ENCODE measurements at regions not wholly inside any gene's neighbourhood (a gene's known extent, or its start where the extent isn't known, plus 50 kb on each side); places are given as distances from the start of the nearest gene placed in this dataset.
"Not testable (repeated sequence)": the region's sequence is repeated elsewhere in the genome, so short reads cannot be mapped to it uniquely, and the experiment has no call there.

DNA sequence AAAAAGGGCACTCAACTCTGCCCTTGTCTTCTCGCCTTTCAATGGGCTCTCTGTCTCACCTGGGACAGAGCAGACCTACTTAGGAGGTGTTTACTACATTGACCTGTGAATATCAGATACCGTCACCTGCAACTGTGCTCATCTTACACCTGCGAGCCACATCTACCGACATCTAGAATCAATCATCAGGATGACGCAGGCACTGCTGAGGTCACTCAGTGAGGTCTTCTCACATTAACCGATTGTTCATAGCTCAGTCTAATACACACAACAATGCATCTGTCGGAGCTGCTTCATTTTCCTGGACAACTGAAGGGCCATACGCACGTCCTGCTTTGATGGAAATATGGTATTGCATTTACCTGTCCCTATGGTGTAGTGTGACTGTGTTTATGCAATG lies 211.9 kb downstream of the FGF9 start:
- ATAC-seq, result no peak

GRCh38 chr13:21883713-21884112 lies 212.8 kb downstream of the FGF9 start:
- no peak for ATAC-seq

GRCh38 chr13:21884299-21884909 lies 213.5 kb downstream of the FGF9 start:
- no peak for ATAC-seq

- ATAC-seq, result no peak
These were observed 214.2 kb downstream of the FGF9 start for GRCh38 chr13:21884965-21885567.

DNA sequence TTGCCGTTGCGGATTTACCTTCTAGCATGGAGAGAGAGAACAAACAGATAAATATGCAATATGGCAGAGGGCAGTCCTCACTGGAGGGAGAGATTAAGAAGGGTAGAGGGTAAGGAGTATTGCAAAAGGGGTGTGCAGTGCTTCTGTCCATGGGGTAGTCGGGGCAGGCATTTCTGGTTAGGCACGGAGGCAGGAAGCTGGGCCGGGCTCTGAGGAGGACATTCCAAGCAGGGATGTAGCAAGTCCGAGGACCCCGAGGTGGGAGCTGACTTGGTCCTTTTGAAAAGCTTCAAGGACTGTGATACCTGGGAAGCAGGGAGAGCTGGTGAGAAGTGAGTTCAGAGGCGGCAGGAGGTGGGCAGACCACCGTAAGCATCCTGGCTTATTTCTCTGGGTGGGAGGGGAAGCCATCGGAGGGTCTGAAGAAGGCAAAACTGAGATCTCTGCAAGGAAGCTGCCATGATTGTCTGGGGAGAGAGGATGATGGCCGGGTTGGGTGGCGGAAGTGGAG lies 214.9 kb downstream of the FGF9 start:
- no peak for ATAC-seq

- no peak for ATAC-seq
These were observed 218.8 kb downstream of the FGF9 start for GRCh38 chr13:21889651-21890050.

DNA sequence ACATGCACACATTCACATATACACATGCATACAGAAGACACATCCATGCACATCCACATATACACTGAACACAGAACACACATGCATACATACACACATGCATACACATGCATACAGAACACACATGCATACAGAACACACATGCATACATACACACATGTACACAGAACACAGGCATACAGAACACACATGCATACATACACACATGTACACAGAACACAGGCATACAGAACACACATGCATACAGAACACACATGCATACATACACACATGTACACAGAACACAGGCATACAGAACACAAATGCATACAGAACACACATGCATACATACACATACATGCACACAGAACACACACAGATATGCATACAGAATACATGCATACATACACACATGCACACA lies 219.3 kb downstream of the FGF9 start:
- ATAC-seq, result not testable (repeated sequence)

GRCh38 chr13:21894091-21894490 lies 223.2 kb downstream of the FGF9 start:
- ATAC-seq, result no peak

GRCh38 chr13:21894703-21895699 lies 224.1 kb downstream of the FGF9 start:
- ATAC-seq, result no peak

GRCh38 chr13:21895779-21896178 lies 224.9 kb downstream of the FGF9 start:
- ATAC-seq, result no peak

DNA sequence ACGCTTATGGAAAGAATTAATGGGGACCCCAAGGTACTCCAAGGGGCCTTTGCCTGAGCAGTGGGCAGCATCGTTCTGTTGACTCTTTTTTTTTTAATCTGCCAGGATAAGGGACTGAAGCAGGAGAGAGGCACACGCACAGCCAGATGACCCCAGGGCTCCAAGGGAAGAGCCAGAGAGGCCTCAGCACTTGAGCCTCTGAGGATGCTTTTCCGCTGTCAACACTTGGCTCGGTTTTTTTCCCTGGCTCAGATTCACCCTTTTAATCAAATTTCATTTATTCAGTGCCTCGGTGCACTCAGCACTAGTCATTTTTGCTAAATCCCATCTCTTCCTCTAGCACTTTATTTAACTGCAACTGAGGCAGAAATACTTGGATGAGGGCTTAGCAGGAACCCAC lies 226.3 kb downstream of the FGF9 start:
- ATAC-seq, result no peak

DNA sequence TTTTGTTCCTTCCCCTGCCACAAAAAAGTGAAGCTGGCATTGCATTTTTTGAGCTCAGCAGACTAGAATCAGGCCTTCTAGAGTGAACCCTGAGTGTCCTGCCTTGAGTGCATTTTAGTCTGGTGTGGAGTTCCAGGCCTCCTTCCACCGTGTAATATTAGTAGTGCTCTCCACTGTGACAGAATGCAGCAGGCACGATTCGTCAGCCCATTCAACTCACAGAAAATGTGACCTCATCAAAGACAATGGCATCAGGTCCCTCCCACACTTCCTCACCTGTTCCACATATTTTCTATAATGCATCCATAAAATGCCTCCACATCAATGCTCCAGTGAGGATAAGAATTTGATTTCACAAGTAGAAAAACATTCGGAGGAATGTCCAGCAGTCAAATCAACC lies 227.6 kb downstream of the FGF9 start:
- no peak for ATAC-seq

DNA sequence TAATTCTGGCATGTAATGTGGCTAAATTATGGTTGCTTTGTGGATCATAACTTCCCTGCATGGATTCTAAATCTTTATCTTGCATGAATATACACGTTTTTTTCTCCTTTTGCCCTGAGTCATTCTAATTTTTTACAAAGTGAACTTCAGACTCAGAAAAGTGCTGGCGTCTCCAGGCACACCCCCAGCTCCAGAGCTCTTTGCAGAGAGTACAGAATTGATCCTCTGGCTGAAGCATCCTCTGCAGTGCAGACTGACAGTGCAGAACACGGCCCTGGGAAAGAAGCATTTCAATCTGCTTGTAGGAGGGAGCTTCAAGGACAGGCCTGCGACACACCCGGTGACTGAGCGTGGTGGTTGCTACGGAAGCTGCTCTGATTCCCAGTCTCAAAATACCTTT lies 228.1 kb downstream of the FGF9 start:
- ATAC-seq, result no peak

- no peak for ATAC-seq
These were observed 230.5 kb downstream of the FGF9 start for GRCh38 chr13:21901336-21901735.

DNA sequence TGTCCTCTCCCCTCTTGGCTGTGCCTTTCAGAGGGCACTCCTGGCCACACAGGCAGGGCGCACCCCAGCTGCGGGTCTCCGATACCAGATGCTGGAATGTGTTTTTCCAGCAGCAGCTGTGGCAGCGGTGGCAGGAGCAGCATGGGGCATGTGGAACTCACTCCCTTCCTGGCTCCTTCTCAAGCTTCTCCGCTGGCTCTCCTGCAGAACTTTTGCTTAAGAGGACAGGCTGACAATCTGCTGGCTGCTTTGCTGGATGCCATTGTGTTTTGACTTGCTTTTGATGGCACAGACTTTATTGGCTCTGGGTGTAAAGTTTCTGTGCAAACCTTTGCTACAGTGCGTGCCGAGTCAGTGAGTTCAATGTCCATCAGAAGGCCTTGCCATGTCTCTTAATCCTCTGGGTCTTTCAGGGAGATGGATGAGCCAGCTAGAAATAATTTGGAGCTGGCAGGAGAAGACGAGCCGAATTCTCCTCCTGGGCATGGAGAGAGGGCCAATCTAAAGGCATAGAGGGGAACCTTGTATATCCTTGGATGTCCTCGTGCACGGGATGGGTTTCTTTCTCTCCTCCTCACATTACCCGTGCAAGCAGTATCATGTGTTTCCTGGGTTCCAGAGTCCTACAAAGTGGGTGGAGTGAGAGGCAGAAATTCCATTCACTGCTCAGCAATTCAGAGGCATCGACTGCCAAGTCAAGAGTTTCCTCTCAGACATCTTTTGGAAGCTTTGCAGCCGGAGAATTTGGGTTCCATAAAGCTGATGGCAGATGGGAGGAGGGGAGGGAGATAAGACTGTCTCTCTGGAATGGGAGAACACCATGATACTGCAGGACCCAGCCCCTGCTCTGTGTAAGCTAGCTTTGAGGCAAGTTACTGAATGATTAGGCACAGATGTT lies 231.2 kb downstream of the FGF9 start:
- ATAC-seq, result no peak

DNA sequence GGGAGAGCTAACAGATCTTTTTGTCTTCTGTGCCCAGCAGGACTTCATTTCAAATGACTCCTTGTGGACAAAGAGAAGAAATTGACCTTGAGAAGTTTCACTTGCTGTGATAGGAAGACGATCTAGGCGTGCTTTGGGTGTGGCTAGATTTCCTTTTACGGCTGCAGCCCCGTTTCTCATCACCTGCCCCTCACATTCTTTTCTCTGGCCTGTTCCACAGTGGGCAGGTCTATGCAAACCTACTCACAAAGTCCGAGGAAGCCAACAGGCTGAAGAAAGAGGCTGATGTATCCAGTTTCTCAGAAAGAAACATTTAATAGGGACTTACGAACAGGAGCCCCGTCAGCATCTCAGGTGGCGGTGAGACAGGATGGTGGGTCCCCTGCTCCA lies 231.8 kb downstream of the FGF9 start:
- ATAC-seq, result no peak

GRCh38 chr13:21905486-21905885 lies 234.6 kb downstream of the FGF9 start:
- ATAC-seq, result no peak

- ATAC-seq, result no peak
These were observed 238.5 kb downstream of the FGF9 start for GRCh38 chr13:21909331-21909730.

DNA sequence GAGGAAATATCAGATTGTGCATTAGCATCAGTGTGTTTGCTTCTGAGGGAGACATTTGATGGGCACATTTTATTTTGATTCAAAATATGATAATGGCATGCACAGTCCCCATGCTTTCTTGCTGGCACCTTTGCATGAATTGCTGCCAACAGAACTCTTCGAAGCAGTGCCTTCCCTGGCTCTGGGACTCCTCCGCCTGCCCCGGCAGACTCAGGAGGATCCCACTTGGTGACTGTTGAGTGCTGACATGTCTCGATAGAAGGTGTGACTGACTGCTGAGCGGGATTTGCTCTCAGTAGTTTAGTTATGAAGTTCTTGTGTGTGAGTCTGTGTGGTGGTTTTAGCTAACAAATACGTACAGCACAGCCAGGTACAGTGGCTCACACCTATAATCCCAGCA lies 239.7 kb downstream of the FGF9 start:
- ATAC-seq, result no peak

DNA sequence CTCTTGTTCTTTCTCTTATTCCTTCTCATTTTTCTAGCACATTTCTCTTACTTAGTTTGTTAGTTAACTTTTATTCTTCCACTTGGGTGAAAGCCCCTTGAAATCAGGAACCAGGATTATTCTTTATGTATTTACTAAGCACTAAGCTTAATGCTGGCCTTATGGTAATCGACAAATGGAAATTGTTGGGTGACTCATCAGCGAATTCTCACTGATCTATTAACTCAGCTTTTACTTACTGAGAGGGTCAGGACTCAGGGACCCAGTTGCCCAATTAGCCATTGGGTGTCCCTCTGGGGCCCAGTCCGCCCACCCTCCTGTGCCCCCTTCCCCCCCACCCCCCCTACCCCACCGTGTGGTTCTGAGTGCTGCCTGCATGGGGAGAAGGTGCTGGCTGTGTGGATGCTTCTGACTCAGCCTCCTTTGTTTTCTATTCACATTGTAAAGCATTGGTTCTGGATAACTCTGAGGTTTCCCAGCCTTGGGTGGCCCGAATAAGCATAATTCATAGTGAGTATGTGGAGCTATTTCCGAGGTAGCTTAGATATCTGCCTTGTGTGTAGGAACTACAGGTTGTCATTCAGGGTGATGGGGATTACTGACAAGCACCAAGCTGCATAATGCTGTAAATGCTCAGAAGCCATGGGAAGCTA lies 240.9 kb downstream of the FGF9 start:
- ATAC-seq, result no peak

GRCh38 chr13:21913010-21913409 lies 242.1 kb downstream of the FGF9 start:
- no peak for ATAC-seq

All from activated CD4-positive, CD25-positive, alpha-beta regulatory T cell treated with anti-CD3 and anti-CD28 coated beads, Interleukin-2, amount 50 U/mL, for 24 hours (primary cell).